ENCODE measurements at regions not wholly inside any gene's neighbourhood (a gene's known extent, or its start where the extent isn't known, plus 50 kb on each side); places are given as distances from the start of the nearest gene placed in this dataset.

- Histone ChIP-seq H3K27me3 (no peaks in the 10 kb centered on the region), H3K36me3 (no peaks in the 10 kb centered on the region), H3K27ac (no peak overlapping the region), H3K9me3 (peaks cover 0 to 43% (median 30%) of the 10 kb centered on the region in 11 donors), H3K4me3 (no peak overlapping the region), H3K4me1 (no peaks in the 10 kb centered on the region)
- intact Hi-C loops (cut with DNase I): no loop called here
- no peak for TF ChIP-seq CTCF (IDR thresholded peaks at IDR 0.05)
- DNase-seq (no peak), ATAC-seq (no peak)
These were observed 493.1 kb downstream of the BTBD3 start for GRCh38 chr20:12410783-12411182.

- Histone ChIP-seq H3K36me3 (no peaks in the 10 kb centered on the region), H3K27me3 (no peaks in the 10 kb centered on the region), H3K27ac (no peak overlapping the region), H3K4me3 (no peak overlapping the region), H3K4me1 (no peaks in the 10 kb centered on the region), H3K9me3 (peaks cover 0 to 37% (median 25%) of the 10 kb centered on the region in 11 donors)
- ATAC-seq (no peak), DNase-seq (no peak)
- intact Hi-C loops (cut with DNase I): no loop called here
- WGBS, 2 donors: 76% methylated on average over 7 of the region's 7 CpGs
- no peak for TF ChIP-seq CTCF (IDR thresholded peaks at IDR 0.05)
These were observed 493.7 kb downstream of the BTBD3 start for GRCh38 chr20:12411246-12411940.

- WGBS, 2 donors: 55 to 72% methylated on average over 1 of the region's 1 CpG
- ATAC-seq (no peak), DNase-seq (no peak)
- Histone ChIP-seq H3K27me3 (no peaks in the 10 kb centered on the region), H3K4me3 (no peak overlapping the region), H3K27ac (no peak overlapping the region), H3K36me3 (no peaks in the 10 kb centered on the region), H3K9me3 (peaks cover 0 to 20% (median 11%) of the 10 kb centered on the region in 11 donors), H3K4me1 (no peaks in the 10 kb centered on the region)
- TF ChIP-seq CTCF (IDR thresholded peaks at IDR 0.05): no peak
- intact Hi-C loops (cut with DNase I): no loop called here
These were observed 495.4 kb downstream of the BTBD3 start for GRCh38 chr20:12413116-12413515.

GRCh38 chr20:12414446-12415274 lies 497.0 kb downstream of the BTBD3 start:
- 56% methylated on average over 10 of the region's 10 CpGs for WGBS, 2 donors

More at GRCh38 chr20:12414446-12415274, 497.0 kb downstream of the BTBD3 start:
- H3K9me3 ChIP-seq: peaks cover 0 to 5% (median under 1%) of the 10 kb centered on the region in 11 donors
- no peaks in the 10 kb centered on the region for H3K36me3 ChIP-seq
- no peak overlapping the region for H3K27ac ChIP-seq
- no peak overlapping the region for H3K4me3 ChIP-seq
- no peaks in the 10 kb centered on the region for H3K4me1 ChIP-seq
- ATAC-seq (no peak), DNase-seq (no peak)
- intact Hi-C loops (cut with DNase I): no loop called here
- no peaks in the 10 kb centered on the region for H3K27me3 ChIP-seq
- TF ChIP-seq CTCF (IDR thresholded peaks at IDR 0.05): no peak

Measured in heart right ventricle (tissue), 16 donors.